Vagina (tissue), 2 donors: ENCODE measurements at regions not wholly inside any gene's neighbourhood (a gene's known extent, or its start where the extent isn't known, plus 50 kb on each side); places are given as distances from the start of the nearest gene placed in this dataset.

Experiments used
- DNase-seq, 2 donors: peaks; one replicate each; pipeline ENCODE4 v3.0.0-alpha.2; 2017; ENCODE audit errors: extremely low spot score in 2 of 2
- H3K27ac ChIP-seq: fragments of 200-600 bp; sonication (generic); one replicate; pipeline ENCODE4 v1.5.1; 2019
- H3K27me3 ChIP-seq: fragments of 200-600 bp; sonication (generic); one replicate; pipeline ENCODE4 v1.5.1; 2019
- H3K36me3 ChIP-seq, 2 donors: fragments of 200-600 bp; sonication (generic); one replicate each; pipeline ENCODE4 v1.5.1; 2017 to 2019
- H3K4me1 ChIP-seq: fragments of 200-600 bp; sonication (generic); one replicate; pipeline ENCODE4 v1.5.1; 2019
- H3K4me3 ChIP-seq, 2 donors: fragments of 200-600 bp; sonication (generic); 1 replicate in 1 of 2; 2 replicates in 1 of 2; pipeline ENCODE4 v1.5.1; 2016 to 2019
- H3K9me3 ChIP-seq: fragments of 200-600 bp; sonication (generic); one replicate; pipeline ENCODE4 v1.5.1; 2019
- CTCF ChIP-seq, 3 experiments: fragments of 450-650 bp in 2 of 3; fragments of 200-600 bp in 1 of 3; sonication (generic) in 1 of 3; IDR thresholded peaks; one replicate each; pipeline ENCODE4 v1.5.1; 2017 to 2019; ENCODE audit warnings: antibody characterized with exemption in 3 of 3, mild to moderate bottlenecking in 2 of 3, moderate library complexity in 2 of 3
- POLR2A ChIP-seq, 2 donors: fragments of 450-650 bp; IDR thresholded peaks; one replicate each; pipeline ENCODE4 v1.6.1; 2017; ENCODE audit warnings: antibody characterized with exemption in 2 of 2, mild to moderate bottlenecking in 2 of 2, moderate library complexity in 2 of 2
- POLR2AphosphoS5 ChIP-seq, 2 donors: sonication (generic); formaldehyde crosslinking; IDR thresholded peaks; one replicate each; pipeline ENCODE4 v1.9.0; 2017; ENCODE audit warnings: antibody characterized with exemption in 2 of 2, mild to moderate bottlenecking in 2 of 2, low read depth in 1 of 2; ENCODE audit not compliant: insufficient read depth in 1 of 2
- intact Hi-C: fragments of 100-400 bp; cut with DNase I; formaldehyde crosslinking; loops from one replicate; pipeline ENCODE4 v1.15.1; 2023

- Histone ChIP-seq H3K4me3 (no peak overlapping the region), H3K4me1 (no peaks in the 10 kb centered on the region), H3K9me3 (no peaks in the 10 kb centered on the region), H3K27ac (no peak overlapping the region), H3K27me3 (no peaks in the 10 kb centered on the region), H3K36me3 (no peaks in the 10 kb centered on the region)
- DNase-seq: no peak
- TF ChIP-seq POLR2A (IDR thresholded peaks at IDR 0.05): no peak
- no peak for TF ChIP-seq POLR2AphosphoS5 (IDR thresholded peaks at IDR 0.05; ENCODE audit: insufficient read depth in 1 of 2, low read depth in 1 of 2)
- TF ChIP-seq CTCF (IDR thresholded peaks at IDR 0.05): no peak
- intact Hi-C loops: no loop called here
These were observed 356.5 kb downstream of the ZIC4 start for GRCh38 chr3:147049821-147050220.

- DNase-seq: no peak
- Histone ChIP-seq H3K27ac (no peak overlapping the region), H3K4me3 (no peak overlapping the region), H3K9me3 (no peaks in the 10 kb centered on the region), H3K27me3 (no peaks in the 10 kb centered on the region), H3K36me3 (no peaks in the 10 kb centered on the region), H3K4me1 (no peaks in the 10 kb centered on the region)
- intact Hi-C loops: no loop called here
- TF ChIP-seq POLR2AphosphoS5 (IDR thresholded peaks at IDR 0.05; ENCODE audit: insufficient read depth in 1 of 2, low read depth in 1 of 2) (no peak), POLR2A (IDR thresholded peaks at IDR 0.05) (no peak), CTCF (IDR thresholded peaks at IDR 0.05) (no peak)
These were observed 357.0 kb downstream of the ZIC4 start for GRCh38 chr3:147049305-147049704.

- no peak overlapping the region for H3K4me3 ChIP-seq
- H3K9me3 ChIP-seq: no peaks in the 10 kb centered on the region
- H3K36me3 ChIP-seq: no peaks in the 10 kb centered on the region
- no peak overlapping the region for H3K27ac ChIP-seq
- intact Hi-C loops: no loop called here
- H3K27me3 ChIP-seq: no peaks in the 10 kb centered on the region
- no peaks in the 10 kb centered on the region for H3K4me1 ChIP-seq
- TF ChIP-seq POLR2AphosphoS5 (IDR thresholded peaks at IDR 0.05; ENCODE audit: insufficient read depth in 1 of 2, low read depth in 1 of 2) (no peak), CTCF (IDR thresholded peaks at IDR 0.05) (no peak), POLR2A (IDR thresholded peaks at IDR 0.05) (no peak)
- DNase-seq: no peak
These were observed 359.4 kb downstream of the ZIC4 start for GRCh38 chr3:147046916-147047315.

DNA sequence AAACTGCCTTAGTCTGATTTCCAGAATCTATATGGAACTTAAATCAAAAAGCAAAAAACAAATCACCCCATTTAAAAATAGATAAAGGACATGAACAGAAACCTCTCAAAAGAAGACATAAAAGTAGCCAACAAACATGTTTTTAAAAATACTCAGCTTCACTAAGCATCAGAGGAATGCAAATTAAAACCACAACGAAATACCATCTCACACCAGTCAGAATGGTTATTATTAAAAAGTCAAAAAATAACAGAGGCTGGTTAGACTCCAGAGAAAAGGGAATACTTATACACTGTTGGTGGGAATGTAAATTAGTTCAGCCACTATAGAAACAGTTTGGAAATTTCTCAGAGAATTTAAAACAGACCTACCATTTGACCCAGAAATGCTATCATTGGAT, 367.9 kb downstream of the ZIC4 start:
- DNase-seq: no peak
- Histone ChIP-seq H3K4me3 (no peak overlapping the region), H3K4me1 (no peaks in the 10 kb centered on the region), H3K27ac (no peak overlapping the region), H3K9me3 (no peaks in the 10 kb centered on the region), H3K27me3 (no peaks in the 10 kb centered on the region), H3K36me3 (no peaks in the 10 kb centered on the region)
- TF ChIP-seq POLR2AphosphoS5 (IDR thresholded peaks at IDR 0.05; ENCODE audit: insufficient read depth in 1 of 2, low read depth in 1 of 2): no peak
- TF ChIP-seq POLR2A (IDR thresholded peaks at IDR 0.05): no peak
- no peak for TF ChIP-seq CTCF (IDR thresholded peaks at IDR 0.05)
- intact Hi-C loops: no loop called here

- H3K4me3 ChIP-seq: no peak overlapping the region
- no peak for DNase-seq
- intact Hi-C loops: no loop called here
These were observed 372.0 kb downstream of the ZIC4 start for GRCh38 chr3:147034359-147034758.

More at GRCh38 chr3:147034359-147034758, 372.0 kb downstream of the ZIC4 start:
- no peaks in the 10 kb centered on the region for H3K27me3 ChIP-seq
- no peak overlapping the region for H3K27ac ChIP-seq
- H3K4me1 ChIP-seq: no peaks in the 10 kb centered on the region
- H3K36me3 ChIP-seq: no peaks in the 10 kb centered on the region
- H3K9me3 ChIP-seq: no peaks in the 10 kb centered on the region
- TF ChIP-seq CTCF (IDR thresholded peaks at IDR 0.05): no peak
- TF ChIP-seq POLR2A (IDR thresholded peaks at IDR 0.05): no peak
- no peak for TF ChIP-seq POLR2AphosphoS5 (IDR thresholded peaks at IDR 0.05; ENCODE audit: insufficient read depth in 1 of 2, low read depth in 1 of 2)
